ENCODE measurements at regions not wholly inside any gene's neighbourhood (a gene's known extent, or its start where the extent isn't known, plus 50 kb on each side); places are given as distances from the start of the nearest gene placed in this dataset.

GRCh38 chr11:122002926-122003325 lies 113.1 kb downstream of the BLID start:
- TF ChIP-seq, protein P1, sequence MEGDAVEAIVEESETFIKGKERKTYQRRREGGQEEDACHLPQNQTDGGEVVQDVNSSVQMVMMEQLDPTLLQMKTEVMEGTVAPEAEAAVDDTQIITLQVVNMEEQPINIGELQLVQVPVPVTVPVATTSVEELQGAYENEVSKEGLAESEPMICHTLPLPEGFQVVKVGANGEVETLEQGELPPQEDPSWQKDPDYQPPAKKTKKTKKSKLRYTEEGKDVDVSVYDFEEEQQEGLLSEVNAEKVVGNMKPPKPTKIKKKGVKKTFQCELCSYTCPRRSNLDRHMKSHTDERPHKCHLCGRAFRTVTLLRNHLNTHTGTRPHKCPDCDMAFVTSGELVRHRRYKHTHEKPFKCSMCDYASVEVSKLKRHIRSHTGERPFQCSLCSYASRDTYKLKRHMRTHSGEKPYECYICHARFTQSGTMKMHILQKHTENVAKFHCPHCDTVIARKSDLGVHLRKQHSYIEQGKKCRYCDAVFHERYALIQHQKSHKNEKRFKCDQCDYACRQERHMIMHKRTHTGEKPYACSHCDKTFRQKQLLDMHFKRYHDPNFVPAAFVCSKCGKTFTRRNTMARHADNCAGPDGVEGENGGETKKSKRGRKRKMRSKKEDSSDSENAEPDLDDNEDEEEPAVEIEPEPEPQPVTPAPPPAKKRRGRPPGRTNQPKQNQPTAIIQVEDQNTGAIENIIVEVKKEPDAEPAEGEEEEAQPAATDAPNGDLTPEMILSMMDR (IDR thresholded peaks at IDR 0.05), result no peak
- TF ChIP-seq POLR2A (IDR thresholded peaks at IDR 0.05), result no peak
- TF ChIP-seq POLR2AphosphoS5 (IDR thresholded peaks at IDR 0.05; ENCODE audit: insufficient read depth in 1 of 2, low read depth in 1 of 2), result no peak

Data from vagina (tissue), 2 donors.